ENCODE measurements at regions not wholly inside any gene's neighbourhood (a gene's known extent, or its start where the extent isn't known, plus 50 kb on each side); places are given as distances from the start of the nearest gene placed in this dataset.

- Mint-ChIP-seq H3K27ac (ENCODE audit: unreplicated experiment) (no peak overlapping the region), H3K4me3 (ENCODE audit: low read depth, unreplicated experiment) (no peak overlapping the region), H3K27me3 (ENCODE audit: unreplicated experiment) (peaks cover 24% of the 10 kb centered on the region), H3K9me3 (ENCODE audit: low read depth, unreplicated experiment) (peaks cover 3% of the 10 kb centered on the region), H3K36me3 (ENCODE audit: insufficient read depth, unreplicated experiment) (no peaks in the 10 kb centered on the region), H3K4me1 (ENCODE audit: low read depth, unreplicated experiment) (no peaks in the 10 kb centered on the region)
- intact Hi-C loops (cut with micrococcal nuclease; ENCODE audit: unreplicated experiment): no loop called here
- BruUV-seq (replicated peaks): no TSS peak
- no peak for TF ChIP-seq CTCF (IDR thresholded peaks at IDR 0.05; ENCODE audit: unreplicated experiment)
- no peak for DNase-seq
- CTCF ChIA-PET: no interaction called here
Measured at GRCh38 chr18:51603551-51603950, 406.1 kb upstream of the MEX3C start.

DNA sequence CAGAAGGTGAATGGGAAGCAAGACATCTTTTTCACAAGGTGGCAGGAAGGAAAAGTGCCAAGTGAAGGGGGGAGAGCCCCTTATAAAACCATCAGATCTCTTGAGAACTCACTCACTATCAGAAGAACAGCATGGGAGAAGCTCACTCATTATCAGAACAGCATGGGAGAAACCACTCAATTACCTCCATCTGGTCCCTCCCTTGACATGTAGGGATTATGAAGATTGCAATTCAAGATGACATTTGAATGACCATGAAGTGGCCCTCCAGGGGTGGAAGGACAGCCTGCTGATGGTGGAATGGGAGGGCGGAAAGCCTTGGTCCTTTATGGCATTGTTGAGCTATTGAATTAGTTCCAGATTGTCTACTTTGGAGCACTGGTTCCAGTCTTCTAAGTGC, 413.0 kb upstream of the MEX3C start:
- DNase-seq: no peak
- H3K36me3 Mint-ChIP-seq (ENCODE audit: insufficient read depth, unreplicated experiment): no peaks in the 10 kb centered on the region
- intact Hi-C loops (cut with micrococcal nuclease; ENCODE audit: unreplicated experiment): no loop called here
- peaks cover 17% of the 10 kb centered on the region for H3K4me1 Mint-ChIP-seq (ENCODE audit: low read depth, unreplicated experiment)
- H3K4me3 Mint-ChIP-seq (ENCODE audit: low read depth, unreplicated experiment): no peak overlapping the region
- H3K9me3 Mint-ChIP-seq (ENCODE audit: low read depth, unreplicated experiment): peaks cover 3% of the 10 kb centered on the region
- H3K27me3 Mint-ChIP-seq (ENCODE audit: unreplicated experiment): peaks cover 49% of the 10 kb centered on the region
- no TSS peak for BruUV-seq (replicated peaks)
- H3K27ac Mint-ChIP-seq (ENCODE audit: unreplicated experiment): no peak overlapping the region
- TF ChIP-seq CTCF (IDR thresholded peaks at IDR 0.05; ENCODE audit: unreplicated experiment): no peak
- CTCF ChIA-PET: interaction anchor here (0.6 kb wide), 1 partner anchor 683 kb away, joined by 4 read pairs; no protein-coding TSS in a partner anchor

- Mint-ChIP-seq H3K4me1 (ENCODE audit: low read depth, unreplicated experiment) (peaks cover 22% of the 10 kb centered on the region), H3K9me3 (ENCODE audit: low read depth, unreplicated experiment) (peaks cover 3% of the 10 kb centered on the region), H3K36me3 (ENCODE audit: insufficient read depth, unreplicated experiment) (no peaks in the 10 kb centered on the region), H3K27ac (ENCODE audit: unreplicated experiment) (no peak overlapping the region), H3K27me3 (ENCODE audit: unreplicated experiment) (peaks cover 49% of the 10 kb centered on the region), H3K4me3 (ENCODE audit: low read depth, unreplicated experiment) (no peak overlapping the region)
- intact Hi-C loops (cut with micrococcal nuclease; ENCODE audit: unreplicated experiment): no loop called here
- BruUV-seq (replicated peaks): no TSS peak
- CTCF ChIA-PET: no interaction called here
- DNase-seq: no peak
- no peak for TF ChIP-seq CTCF (IDR thresholded peaks at IDR 0.05; ENCODE audit: unreplicated experiment)
Measured at GRCh38 chr18:51611326-51611725, 413.8 kb upstream of the MEX3C start.

- CTCF ChIA-PET: interaction anchor here (0.7 kb wide), 2 partner anchors 24 to 186 kb away, joined by 3 to 4 read pairs; no protein-coding TSS in a partner anchor
- Mint-ChIP-seq H3K27me3 (ENCODE audit: unreplicated experiment) (peaks cover 38% of the 10 kb centered on the region), H3K9me3 (ENCODE audit: low read depth, unreplicated experiment) (peaks cover 3% of the 10 kb centered on the region), H3K27ac (ENCODE audit: unreplicated experiment) (no peak overlapping the region), H3K4me1 (ENCODE audit: low read depth, unreplicated experiment) (peaks cover 22% of the 10 kb centered on the region), H3K4me3 (ENCODE audit: low read depth, unreplicated experiment) (no peak overlapping the region), H3K36me3 (ENCODE audit: insufficient read depth, unreplicated experiment) (no peaks in the 10 kb centered on the region)
- intact Hi-C loops (cut with micrococcal nuclease; ENCODE audit: unreplicated experiment): no loop called here
- peak; percentile 53 for DNase-seq
- BruUV-seq (replicated peaks): no TSS peak
- no peak for TF ChIP-seq CTCF (IDR thresholded peaks at IDR 0.05; ENCODE audit: unreplicated experiment)
Measured at GRCh38 chr18:51614033-51614432, 416.6 kb upstream of the MEX3C start.

Measured in Calu3 (cell line).